HepG2 (cell line): ENCODE measurements at regions not wholly inside any gene's neighbourhood (a gene's known extent, or its start where the extent isn't known, plus 50 kb on each side); places are given as distances from the start of the nearest gene placed in this dataset.

Experiments
- AKAP8 ChIP-seq: sonication (generic); formaldehyde crosslinking; IDR thresholded peaks from 2 replicates; pipeline ENCODE4 v1.5.1; 2020; ENCODE audit warnings: mild to moderate bottlenecking, missing genetic modification reagents
- ASH2L ChIP-seq: fragments of 300-600, 200-600 bp; sonication (generic); IDR thresholded peaks from 2 replicates; pipeline ENCODE4 v1.7.0; 2017; ENCODE audit warnings: low read depth, mild to moderate bottlenecking, moderate library complexity, mixed read lengths, low read length; ENCODE audit not compliant: insufficient read length
- CENPX ChIP-seq: sonication (generic); formaldehyde crosslinking; IDR thresholded peaks from 2 replicates; pipeline ENCODE4 v1.9.0; 2021; ENCODE audit warnings: mild to moderate bottlenecking, missing genetic modification reagents, moderate library complexity
- GFI1 ChIP-seq: sonication (generic); formaldehyde crosslinking; IDR thresholded peaks from 2 replicates; pipeline ENCODE4 v1.5.0; 2020; ENCODE audit warnings: missing genetic modification reagents, mild to moderate bottlenecking, borderline replicate concordance
- JDP2 ChIP-seq: sonication (generic); formaldehyde crosslinking; IDR thresholded peaks from 2 replicates; pipeline ENCODE4 v1.8.1; 2022; ENCODE audit warnings: missing genetic modification reagents, borderline replicate concordance
- KDM4B ChIP-seq: sonication (generic); formaldehyde crosslinking; IDR thresholded peaks from 2 replicates; pipeline ENCODE4 v1.4.0; 2020; ENCODE audit warnings: missing genetic modification reagents
- NAIF1 ChIP-seq: sonication (generic); formaldehyde crosslinking; IDR thresholded peaks from 2 replicates; pipeline ENCODE4 v1.5.0; 2020; ENCODE audit warnings: mild to moderate bottlenecking, missing genetic modification reagents, borderline replicate concordance
- NBN ChIP-seq: fragments of 450-650 bp; conservative IDR thresholded peaks from 2 replicates; pipeline ENCODE4 v1.6.1; 2017
- RFXAP ChIP-seq: sonication (generic); formaldehyde crosslinking; IDR thresholded peaks from 2 replicates; pipeline ENCODE4 v1.4.0; 2020; ENCODE audit warnings: missing genetic modification reagents, borderline replicate concordance
- RNF2 ChIP-seq: fragments of 450-650 bp; conservative IDR thresholded peaks from 2 replicates; pipeline ENCODE4 v1.6.1; 2016; ENCODE audit warnings: low read depth
- SP4 ChIP-seq: sonication (generic); formaldehyde crosslinking; IDR thresholded peaks from 2 replicates; pipeline ENCODE4 v1.8.1; 2023; ENCODE audit warnings: mild to moderate bottlenecking, missing genetic modification reagents
- TBX3 ChIP-seq: fragments of 450-650 bp; IDR thresholded peaks from 2 replicates; pipeline ENCODE4 v1.6.1; 2017; ENCODE audit warnings: antibody characterized with exemption, mild to moderate bottlenecking, inconsistent platforms, borderline replicate concordance
- TMF1 ChIP-seq: sonication (generic); formaldehyde crosslinking; IDR thresholded peaks from 2 replicates; pipeline ENCODE4 v1.8.1; 2022; ENCODE audit warnings: low read depth, missing genetic modification reagents
- TOPORS ChIP-seq: sonication (generic); formaldehyde crosslinking; IDR thresholded peaks from 2 replicates; pipeline ENCODE4 v1.8.0; 2023; ENCODE audit warnings: mild to moderate bottlenecking, missing genetic modification reagents
- ZFAT ChIP-seq: sonication (generic); formaldehyde crosslinking; conservative IDR thresholded peaks from 2 replicates; pipeline ENCODE4 v1.8.1; 2023; ENCODE audit warnings: missing genetic modification reagents, inconsistent platforms
- ZFP90 ChIP-seq: sonication (generic); formaldehyde crosslinking; IDR thresholded peaks from 2 replicates; pipeline ENCODE4 v1.8.0; 2022; ENCODE audit warnings: missing genetic modification reagents, mild to moderate bottlenecking, inconsistent platforms, borderline replicate concordance
- ZNF260 ChIP-seq: sonication (generic); formaldehyde crosslinking; IDR thresholded peaks from 2 replicates; pipeline ENCODE4 v1.4.0; 2020; ENCODE audit warnings: missing genetic modification reagents, low read depth, mild to moderate bottlenecking, borderline replicate concordance
- ZNF326 ChIP-seq: sonication (generic); formaldehyde crosslinking; IDR thresholded peaks from 2 replicates; pipeline ENCODE4 v1.4.0; 2020; ENCODE audit warnings: missing genetic modification reagents, borderline replicate concordance
- ZNF616 ChIP-seq: sonication (generic); formaldehyde crosslinking; IDR thresholded peaks from 2 replicates; pipeline ENCODE4 v1.5.0; 2020; ENCODE audit warnings: low read depth, mild to moderate bottlenecking, missing genetic modification reagents
- ZNF724P ChIP-seq: sonication (generic); formaldehyde crosslinking; IDR thresholded peaks from 2 replicates; pipeline ENCODE4 v1.8.0; 2022; ENCODE audit warnings: missing genetic modification reagents, borderline replicate concordance
- ZNF781 ChIP-seq: sonication (generic); formaldehyde crosslinking; IDR thresholded peaks from 2 replicates; pipeline ENCODE4 v1.5.1; 2020; ENCODE audit warnings: borderline replicate concordance, mild to moderate bottlenecking, missing genetic modification reagents; ENCODE audit errors: not compliant biosample characterization
- ZNF879 ChIP-seq: sonication (generic); formaldehyde crosslinking; IDR thresholded peaks from 2 replicates; pipeline ENCODE4 v1.8.1; 2023; ENCODE audit warnings: missing genetic modification reagents
- TF ChIP-seq, protein P1 (sequence below): sonication (generic); formaldehyde crosslinking; IDR thresholded peaks from 2 replicates; pipeline ENCODE4 v1.5.0; 2020; ENCODE audit warnings: missing genetic modification reagents, mild to moderate bottlenecking, borderline replicate concordance
- TF ChIP-seq, protein P2 (sequence below): sonication (generic); formaldehyde crosslinking; IDR thresholded peaks from 2 replicates; pipeline ENCODE4 v1.5.0; 2020; ENCODE audit warnings: missing genetic modification reagents
- TF ChIP-seq, protein P3 (sequence below): sonication (generic); formaldehyde crosslinking; IDR thresholded peaks from 2 replicates; pipeline ENCODE4 v1.5.0; 2020; ENCODE audit warnings: mild to moderate bottlenecking, missing genetic modification reagents
- TF ChIP-seq, protein P4 (sequence below): conservative IDR thresholded peaks from 2 replicates; pipeline ENCODE4 v1.6.1; 2018; ENCODE audit warnings: missing genetic modification reagents

DNA sequence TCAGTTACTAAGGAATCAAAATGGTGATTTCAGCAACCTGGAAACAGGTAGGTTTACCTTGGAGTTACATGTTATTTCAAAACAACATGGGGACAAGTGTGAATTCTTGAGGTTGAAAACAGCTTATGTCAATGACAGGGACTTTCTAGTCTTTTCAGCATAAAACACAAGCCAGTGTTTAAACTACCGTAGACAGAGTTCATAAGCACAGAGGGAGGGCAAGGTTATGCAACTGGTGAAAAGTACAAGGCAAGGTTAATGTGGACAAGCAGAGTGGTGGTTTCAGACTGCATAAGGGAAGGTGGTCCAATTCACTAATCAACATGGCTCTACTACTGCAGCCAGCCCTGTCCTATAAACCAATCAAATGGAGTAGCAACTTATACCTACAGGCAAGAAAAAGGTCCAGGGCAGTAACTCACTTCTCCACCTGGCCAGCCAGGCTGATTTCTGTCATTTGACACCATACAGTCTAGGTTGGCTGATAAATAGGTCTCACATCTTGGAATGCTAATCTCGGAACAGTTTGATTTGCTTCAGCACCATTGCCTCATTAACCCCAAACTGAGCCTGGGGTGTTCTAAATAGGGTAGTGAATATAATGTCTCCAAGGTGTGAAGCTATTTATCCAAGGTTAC is 250.3 kb upstream of the PROX1 start (continued):
- no peak for TF ChIP-seq TMF1
- no peak for TF ChIP-seq TBX3
- TF ChIP-seq ZNF326 (CRISPR knock-in tag) = no peak
- TF ChIP-seq, protein P1, sequence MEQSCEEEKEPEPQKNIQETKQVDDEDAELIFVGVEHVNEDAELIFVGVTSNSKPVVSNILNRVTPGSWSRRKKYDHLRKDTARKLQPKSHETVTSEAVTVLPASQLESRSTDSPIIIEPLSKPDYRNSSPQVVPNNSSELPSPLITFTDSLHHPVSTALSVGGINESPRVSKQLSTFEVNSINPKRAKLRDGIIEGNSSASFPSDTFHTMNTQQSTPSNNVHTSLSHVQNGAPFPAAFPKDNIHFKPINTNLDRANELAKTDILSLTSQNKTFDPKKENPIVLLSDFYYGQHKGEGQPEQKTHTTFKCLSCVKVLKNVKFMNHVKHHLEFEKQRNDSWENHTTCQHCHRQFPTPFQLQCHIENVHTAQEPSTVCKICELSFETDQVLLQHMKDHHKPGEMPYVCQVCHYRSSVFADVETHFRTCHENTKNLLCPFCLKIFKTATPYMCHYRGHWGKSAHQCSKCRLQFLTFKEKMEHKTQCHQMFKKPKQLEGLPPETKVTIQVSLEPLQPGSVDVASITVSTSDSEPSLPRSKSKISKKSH (CRISPR knock-in tag) = no peak
- TF ChIP-seq RFXAP (CRISPR knock-in tag) = no peak
- TF ChIP-seq JDP2 (CRISPR knock-in tag) = no peak
- no peak for TF ChIP-seq ZNF879 (CRISPR knock-in tag)
- no peak for TF ChIP-seq CENPX (CRISPR knock-in tag)
- no peak for TF ChIP-seq NBN
- 0 out of 2 replicates have a peak, but pooled peaks have one; percentile 53 for TF ChIP-seq GFI1
- no peak for TF ChIP-seq ZFAT
- TF ChIP-seq ZNF781 (CRISPR knock-in tag) = no peak
- TF ChIP-seq ASH2L = peak; percentile 19
- no peak for TF ChIP-seq SP4 (CRISPR knock-in tag)
- no peak for TF ChIP-seq AKAP8
- TF ChIP-seq ZNF724P (CRISPR knock-in tag) = no peak
- TF ChIP-seq ZFP90 (CRISPR knock-in tag) = 0 out of 2 replicates have a peak, but pooled peaks have one; percentile 37
- no peak for TF ChIP-seq RNF2
- TF ChIP-seq, protein P2, sequence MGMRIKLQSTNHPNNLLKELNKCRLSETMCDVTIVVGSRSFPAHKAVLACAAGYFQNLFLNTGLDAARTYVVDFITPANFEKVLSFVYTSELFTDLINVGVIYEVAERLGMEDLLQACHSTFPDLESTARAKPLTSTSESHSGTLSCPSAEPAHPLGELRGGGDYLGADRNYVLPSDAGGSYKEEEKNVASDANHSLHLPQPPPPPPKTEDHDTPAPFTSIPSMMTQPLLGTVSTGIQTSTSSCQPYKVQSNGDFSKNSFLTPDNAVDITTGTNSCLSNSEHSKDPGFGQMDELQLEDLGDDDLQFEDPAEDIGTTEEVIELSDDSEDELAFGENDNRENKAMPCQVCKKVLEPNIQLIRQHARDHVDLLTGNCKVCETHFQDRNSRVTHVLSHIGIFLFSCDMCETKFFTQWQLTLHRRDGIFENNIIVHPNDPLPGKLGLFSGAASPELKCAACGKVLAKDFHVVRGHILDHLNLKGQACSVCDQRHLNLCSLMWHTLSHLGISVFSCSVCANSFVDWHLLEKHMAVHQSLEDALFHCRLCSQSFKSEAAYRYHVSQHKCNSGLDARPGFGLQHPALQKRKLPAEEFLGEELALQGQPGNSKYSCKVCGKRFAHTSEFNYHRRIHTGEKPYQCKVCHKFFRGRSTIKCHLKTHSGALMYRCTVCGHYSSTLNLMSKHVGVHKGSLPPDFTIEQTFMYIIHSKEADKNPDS (CRISPR knock-in tag) = no peak
- TF ChIP-seq TOPORS (CRISPR knock-in tag) = no peak
- TF ChIP-seq NAIF1 (CRISPR knock-in tag) = no peak
- TF ChIP-seq, protein P3, sequence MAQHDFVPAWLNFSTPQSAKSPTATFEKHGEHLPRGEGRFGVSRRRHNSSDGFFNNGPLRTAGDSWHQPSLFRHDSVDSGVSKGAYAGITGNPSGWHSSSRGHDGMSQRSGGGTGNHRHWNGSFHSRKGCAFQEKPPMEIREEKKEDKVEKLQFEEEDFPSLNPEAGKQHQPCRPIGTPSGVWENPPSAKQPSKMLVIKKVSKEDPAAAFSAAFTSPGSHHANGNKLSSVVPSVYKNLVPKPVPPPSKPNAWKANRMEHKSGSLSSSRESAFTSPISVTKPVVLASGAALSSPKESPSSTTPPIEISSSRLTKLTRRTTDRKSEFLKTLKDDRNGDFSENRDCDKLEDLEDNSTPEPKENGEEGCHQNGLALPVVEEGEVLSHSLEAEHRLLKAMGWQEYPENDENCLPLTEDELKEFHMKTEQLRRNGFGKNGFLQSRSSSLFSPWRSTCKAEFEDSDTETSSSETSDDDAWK (CRISPR knock-in tag) = no peak
- no peak for TF ChIP-seq ZNF260 (CRISPR knock-in tag)
- TF ChIP-seq KDM4B (CRISPR knock-in tag) = no peak
- TF ChIP-seq, protein P4, sequence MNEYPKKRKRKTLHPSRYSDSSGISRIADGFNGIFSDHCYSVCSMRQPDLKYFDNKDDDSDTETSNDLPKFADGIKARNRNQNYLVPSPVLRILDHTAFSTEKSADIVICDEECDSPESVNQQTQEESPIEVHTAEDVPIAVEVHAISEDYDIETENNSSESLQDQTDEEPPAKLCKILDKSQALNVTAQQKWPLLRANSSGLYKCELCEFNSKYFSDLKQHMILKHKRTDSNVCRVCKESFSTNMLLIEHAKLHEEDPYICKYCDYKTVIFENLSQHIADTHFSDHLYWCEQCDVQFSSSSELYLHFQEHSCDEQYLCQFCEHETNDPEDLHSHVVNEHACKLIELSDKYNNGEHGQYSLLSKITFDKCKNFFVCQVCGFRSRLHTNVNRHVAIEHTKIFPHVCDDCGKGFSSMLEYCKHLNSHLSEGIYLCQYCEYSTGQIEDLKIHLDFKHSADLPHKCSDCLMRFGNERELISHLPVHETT = 0 out of 2 replicates have a peak, but pooled peaks have one; percentile 15
- no peak for TF ChIP-seq ZNF616 (CRISPR knock-in tag)
